ENCODE measurements at regions not wholly inside any gene's neighbourhood (a gene's known extent, or its start where the extent isn't known, plus 50 kb on each side); places are given as distances from the start of the nearest gene placed in this dataset.

- H4K20me1 ChIP-seq (replicated peaks; ENCODE audit: control insufficient read depth, extremely low read depth, insufficient read depth, low read length), result no peaks in the 10 kb centered on the region
- no peaks in the 10 kb centered on the region for H3K36me3 ChIP-seq (ENCODE audit: control insufficient read depth in 2 of 2, extremely low read depth in 1 of 2, insufficient read depth in 2 of 2, low read length in 2 of 2)
- FAIRE-seq (no peak), DNase-seq (ENCODE audit: low read depth, low spot score) (no peak)
- H3K27me3 ChIP-seq (ENCODE audit: control insufficient read depth in 2 of 2, insufficient read depth in 2 of 2, low read length in 2 of 2), result no peaks in the 10 kb centered on the region
- H3K79me2 ChIP-seq (ENCODE audit: control insufficient read depth, insufficient read depth, low read length), result no peaks in the 10 kb centered on the region
- TF ChIP-seq MAX (IDR thresholded peaks at IDR 0.05; ENCODE audit: insufficient read depth, insufficient read length), result no peak
- TF ChIP-seq JUN (IDR thresholded peaks at IDR 0.05; ENCODE audit: borderline replicate concordance, insufficient read depth, insufficient read length, low read depth), result no peak
- no peak for TF ChIP-seq EZH2 (IDR thresholded peaks at IDR 0.05; ENCODE audit: borderline replicate concordance, low read depth, low read length, severe bottlenecking)
- no TSS peak for BruUV-seq (replicated peaks)
- no peaks in the 10 kb centered on the region for H3K4me1 ChIP-seq (ENCODE audit: control insufficient read depth, extremely low read depth, insufficient read depth, low read length)
- no peaks in the 10 kb centered on the region for H3K9me3 ChIP-seq (replicated peaks; ENCODE audit: control insufficient read depth, insufficient read depth, low read length)
- H3K9me1 ChIP-seq (replicated peaks; ENCODE audit: control insufficient read depth, extremely low read depth, insufficient read depth, low read length), result no peaks in the 10 kb centered on the region
- dilution Hi-C loops (cut with MboI; ENCODE audit: extremely low pct_ligation_motif_present, low sequenced_read_pairs) (no loop called here), intact Hi-C loops (cut with micrococcal nuclease) (no loop called here)
- H3K9ac ChIP-seq (replicated peaks; ENCODE audit: extremely low read depth, insufficient read depth, low read length), result no peak overlapping the region
- no peak overlapping the region for H2AFZ ChIP-seq (ENCODE audit: low read depth, low read length)
- H3K4me2 ChIP-seq (ENCODE audit: insufficient read depth, low read length), result no peak overlapping the region
- no peak overlapping the region for H3K27ac ChIP-seq (ENCODE audit: insufficient read depth, low read depth, low read length)
- ChIA-PET POLR2A (no interaction called here), CTCF (no interaction called here)
- no peak overlapping the region for H3K4me3 ChIP-seq (replicated peaks in 1 of 3; ENCODE audit: insufficient read depth in 1 of 3, low read depth in 1 of 3, low read length in 3 of 3)
These were observed 1855.5 kb downstream of the MAT2B start for GRCh38 chr5:165360784-165361542.

GRCh38 chr5:165370233-165370632 lies 1864.8 kb downstream of the MAT2B start:
- intact Hi-C loops (cut with micrococcal nuclease) (no loop called here), dilution Hi-C loops (cut with MboI; ENCODE audit: extremely low pct_ligation_motif_present, low sequenced_read_pairs) (no loop called here)
- no peak overlapping the region for H3K27ac ChIP-seq (ENCODE audit: insufficient read depth, low read depth, low read length)
- DNase-seq (ENCODE audit: low read depth, low spot score), result no peak
- no peaks in the 10 kb centered on the region for H3K27me3 ChIP-seq (ENCODE audit: control insufficient read depth in 2 of 2, insufficient read depth in 2 of 2, low read length in 2 of 2)
- POLR2A ChIA-PET, result no interaction called here
- H3K4me2 ChIP-seq (ENCODE audit: insufficient read depth, low read length), result no peak overlapping the region
- no peaks in the 10 kb centered on the region for H3K36me3 ChIP-seq (ENCODE audit: control insufficient read depth in 2 of 2, extremely low read depth in 1 of 2, insufficient read depth in 2 of 2, low read length in 2 of 2)
- CTCF ChIA-PET, result no interaction called here
- H4K20me1 ChIP-seq (replicated peaks; ENCODE audit: control insufficient read depth, extremely low read depth, insufficient read depth, low read length), result no peaks in the 10 kb centered on the region
- no peak overlapping the region for H3K9ac ChIP-seq (replicated peaks; ENCODE audit: extremely low read depth, insufficient read depth, low read length)
- TF ChIP-seq GATA2 (IDR thresholded peaks at IDR 0.05; ENCODE audit: insufficient read depth, insufficient read length, low read depth, low read length), result no peak
- no peak for TF ChIP-seq POLR2AphosphoS5 (IDR thresholded peaks at IDR 0.05; ENCODE audit: insufficient read depth, low read depth, low read length)
- TF ChIP-seq EZH2 (IDR thresholded peaks at IDR 0.05; ENCODE audit: borderline replicate concordance, low read depth, low read length, severe bottlenecking), result no peak
- TF ChIP-seq CTCF (IDR thresholded peaks at IDR 0.05; ENCODE audit: extremely low read depth in 1 of 2, insufficient read depth in 1 of 2, low read depth in 1 of 2, low read length in 2 of 2), result no peak
- no peak for TF ChIP-seq MAX (IDR thresholded peaks at IDR 0.05; ENCODE audit: insufficient read depth, insufficient read length)
- TF ChIP-seq MYC (IDR thresholded peaks at IDR 0.05; ENCODE audit: low read depth, low read length), result no peak
- TF ChIP-seq JUN (IDR thresholded peaks at IDR 0.05; ENCODE audit: borderline replicate concordance, insufficient read depth, insufficient read length, low read depth), result no peak
- no peaks in the 10 kb centered on the region for H3K9me3 ChIP-seq (replicated peaks; ENCODE audit: control insufficient read depth, insufficient read depth, low read length)
- FAIRE-seq, result no peak
- no peak overlapping the region for H2AFZ ChIP-seq (ENCODE audit: low read depth, low read length)
- no peak overlapping the region for H3K4me3 ChIP-seq (replicated peaks in 1 of 3; ENCODE audit: insufficient read depth in 1 of 3, low read depth in 1 of 3, low read length in 3 of 3)
- no TSS peak for BruUV-seq (replicated peaks)
- peaks cover 5% of the 10 kb centered on the region for H3K4me1 ChIP-seq (ENCODE audit: control insufficient read depth, extremely low read depth, insufficient read depth, low read length)
- H3K79me2 ChIP-seq (ENCODE audit: control insufficient read depth, insufficient read depth, low read length), result no peaks in the 10 kb centered on the region
- H3K9me1 ChIP-seq (replicated peaks; ENCODE audit: control insufficient read depth, extremely low read depth, insufficient read depth, low read length), result no peaks in the 10 kb centered on the region

Data from endothelial cell of umbilical vein (primary cell).